ENCODE measurements at regions not wholly inside any gene's neighbourhood (a gene's known extent, or its start where the extent isn't known, plus 50 kb on each side); places are given as distances from the start of the nearest gene placed in this dataset.

DNA sequence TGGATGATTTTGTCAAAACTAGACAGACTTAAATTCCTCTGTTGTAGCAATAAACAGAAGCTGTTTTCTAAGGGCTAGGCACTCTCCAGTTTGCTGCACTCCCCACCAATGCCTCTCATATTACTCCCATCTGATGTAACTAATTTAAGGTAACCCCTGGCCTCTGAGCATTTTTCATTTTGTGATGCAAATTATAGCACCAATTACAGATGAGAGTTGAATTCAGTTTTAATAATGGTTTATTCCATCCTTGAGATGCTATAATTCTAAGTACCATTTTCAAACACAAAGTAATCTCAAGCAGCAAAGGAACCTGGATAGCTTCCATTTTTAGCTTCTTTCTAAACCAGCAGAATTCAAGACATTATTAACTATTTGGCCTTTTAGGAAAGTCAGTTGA is 280.4 kb upstream of the DAB1 start:
- ATAC-seq: no peak

DNA sequence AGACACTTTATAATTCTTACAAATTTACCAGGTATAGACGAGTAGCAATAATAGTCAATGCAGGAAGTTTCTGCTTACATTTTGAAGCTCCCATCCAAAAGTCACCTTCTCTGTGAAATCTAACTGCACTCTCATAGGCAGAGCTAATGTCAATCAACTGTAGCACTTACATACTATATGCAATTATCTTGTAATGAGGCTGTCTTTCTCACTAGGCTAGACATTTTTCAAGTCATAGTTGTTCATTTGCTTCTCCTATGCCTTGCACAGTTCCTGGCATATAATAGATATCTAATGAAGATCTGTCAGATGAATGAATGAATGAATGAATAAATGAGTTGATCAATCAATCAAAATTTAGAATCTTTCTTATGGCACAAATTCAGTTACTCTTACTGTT is 273.0 kb upstream of the DAB1 start:
- no peak for ATAC-seq

DNA sequence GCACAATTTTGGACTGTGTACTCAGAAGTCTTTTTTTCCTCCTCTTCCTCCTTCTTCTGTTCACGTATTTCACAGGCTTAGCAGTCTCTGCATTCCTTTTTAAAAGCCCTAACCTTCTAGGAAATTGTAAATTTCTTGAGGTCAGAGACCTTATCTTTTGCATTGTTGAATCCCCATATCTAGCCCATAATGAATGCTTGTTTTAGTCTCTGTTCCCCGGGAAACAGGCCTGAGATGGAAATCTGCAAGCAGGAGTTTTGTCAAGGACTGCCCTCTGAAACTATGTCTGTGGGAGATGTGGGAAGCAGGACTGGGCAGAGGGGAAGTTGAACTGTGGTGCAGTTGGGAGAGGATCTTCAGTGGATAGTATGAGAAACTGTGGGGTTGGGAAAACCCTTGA is 272.2 kb upstream of the DAB1 start:
- no peak for ATAC-seq

DNA sequence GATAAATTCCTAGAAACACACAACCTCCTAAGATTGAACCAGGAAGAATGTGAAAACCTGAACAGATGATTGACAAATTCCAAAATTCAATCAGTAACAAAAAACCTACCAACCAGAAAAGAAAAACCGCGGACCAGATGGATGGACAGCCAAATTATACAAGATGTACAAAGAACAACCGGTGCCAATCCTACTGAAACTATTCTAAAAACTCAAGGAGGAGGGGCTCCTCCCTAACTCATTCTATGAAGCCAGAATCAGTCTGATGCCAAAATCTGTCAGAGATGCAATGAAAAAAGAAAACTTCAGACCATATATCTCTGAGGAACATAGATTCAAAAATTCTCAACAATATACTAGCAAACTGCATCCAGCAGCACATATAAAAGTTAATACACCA is 262.4 kb upstream of the DAB1 start:
- no peak for ATAC-seq

DNA sequence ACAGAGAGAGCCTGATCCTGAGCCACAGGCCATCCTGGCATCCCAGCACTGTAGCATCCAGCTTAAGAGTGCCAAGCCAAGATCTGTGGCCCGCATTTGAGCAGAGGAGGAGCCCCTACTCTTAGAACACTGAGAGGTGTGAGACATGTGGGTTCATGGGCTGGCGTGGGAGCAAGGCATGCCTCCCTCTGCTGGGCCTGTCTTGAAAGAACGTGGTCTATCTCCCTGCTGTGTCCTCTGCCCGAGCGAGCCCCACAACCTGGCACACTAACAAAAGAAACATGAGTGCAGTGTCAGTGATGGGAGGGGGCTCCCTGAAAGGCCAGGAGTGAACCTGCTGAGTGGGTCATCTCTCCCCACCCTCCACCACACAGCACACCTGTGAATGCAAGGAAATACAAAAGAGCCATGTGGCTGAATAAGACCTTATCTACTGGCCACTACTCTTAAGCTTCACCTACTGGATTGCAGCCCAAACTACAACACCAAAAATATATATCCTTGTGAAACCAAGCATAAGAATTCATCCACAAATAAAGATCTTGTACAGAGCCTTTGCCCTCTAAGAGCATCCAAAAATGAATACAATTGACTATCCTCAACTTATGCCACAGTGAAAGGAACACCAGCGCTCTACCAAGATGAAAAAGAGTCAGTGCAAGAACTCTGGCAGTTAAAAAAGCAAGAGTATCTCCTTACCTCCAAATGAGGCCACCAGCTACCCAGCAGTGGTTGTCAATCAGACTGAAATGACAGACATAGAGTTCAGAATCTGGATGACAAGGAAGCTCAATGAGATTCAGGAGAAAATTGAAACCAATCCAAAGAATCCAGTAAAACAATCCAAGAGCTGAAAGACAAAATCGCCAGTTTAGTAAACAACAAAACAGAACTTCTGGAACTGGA is 259.4 kb upstream of the DAB1 start:
- no peak for ATAC-seq

DNA sequence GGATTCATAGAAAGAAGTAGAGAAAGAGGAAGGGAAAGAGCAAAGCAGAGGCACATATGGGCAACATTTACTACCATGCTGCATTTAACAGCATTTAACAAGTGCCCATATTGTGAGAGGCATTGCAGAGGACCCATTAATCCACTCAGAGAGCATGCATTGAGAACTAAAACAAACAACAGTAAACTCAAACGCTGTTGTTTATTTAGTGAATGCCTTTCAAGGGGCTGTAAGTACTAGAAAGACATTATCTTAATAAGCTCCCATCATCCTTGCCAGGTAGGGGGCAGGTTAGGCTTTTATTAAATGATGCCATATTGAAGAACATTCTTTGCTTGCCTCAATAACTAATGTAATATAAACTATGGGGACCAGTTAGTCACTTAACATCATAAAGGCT is 254.3 kb upstream of the DAB1 start:
- no peak for ATAC-seq

DNA sequence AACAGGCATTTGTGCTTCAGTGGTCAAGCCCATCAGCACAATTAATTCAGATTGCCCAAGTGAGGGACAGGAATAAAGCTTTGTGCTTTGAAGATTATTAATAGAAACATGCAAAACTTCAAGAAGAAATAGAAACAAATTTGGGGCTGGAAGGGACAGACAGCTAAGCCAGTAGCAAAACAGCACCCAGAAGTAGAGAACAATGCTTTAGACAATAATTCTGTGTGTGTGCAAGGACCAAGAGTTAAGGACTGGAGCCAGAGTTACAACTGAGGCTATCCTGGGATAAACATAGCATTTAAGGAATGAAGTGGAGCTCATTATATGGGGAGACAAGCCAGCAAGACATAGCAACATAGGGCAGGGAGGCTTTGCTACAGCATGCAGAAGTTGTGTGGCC is 251.9 kb upstream of the DAB1 start:
- no peak for ATAC-seq

DNA sequence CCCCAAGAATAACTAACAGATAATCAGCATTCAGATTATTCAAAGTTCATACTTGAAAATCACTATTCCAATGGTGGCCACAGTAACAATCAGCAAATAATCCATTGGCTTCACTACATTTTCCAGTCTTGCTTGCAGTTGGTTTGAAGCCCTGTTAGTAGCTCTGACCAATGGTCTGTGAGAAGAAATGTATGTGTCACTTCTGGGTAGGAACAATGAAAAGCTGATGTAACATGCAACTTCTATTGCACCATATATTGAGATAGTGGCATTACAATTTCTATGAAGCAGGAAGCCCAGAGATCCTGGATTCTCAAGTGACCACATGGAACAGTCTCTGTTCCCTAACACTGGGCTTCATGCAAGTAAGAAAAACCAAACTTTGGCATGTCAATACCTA is 250.9 kb upstream of the DAB1 start:
- no peak for ATAC-seq

DNA sequence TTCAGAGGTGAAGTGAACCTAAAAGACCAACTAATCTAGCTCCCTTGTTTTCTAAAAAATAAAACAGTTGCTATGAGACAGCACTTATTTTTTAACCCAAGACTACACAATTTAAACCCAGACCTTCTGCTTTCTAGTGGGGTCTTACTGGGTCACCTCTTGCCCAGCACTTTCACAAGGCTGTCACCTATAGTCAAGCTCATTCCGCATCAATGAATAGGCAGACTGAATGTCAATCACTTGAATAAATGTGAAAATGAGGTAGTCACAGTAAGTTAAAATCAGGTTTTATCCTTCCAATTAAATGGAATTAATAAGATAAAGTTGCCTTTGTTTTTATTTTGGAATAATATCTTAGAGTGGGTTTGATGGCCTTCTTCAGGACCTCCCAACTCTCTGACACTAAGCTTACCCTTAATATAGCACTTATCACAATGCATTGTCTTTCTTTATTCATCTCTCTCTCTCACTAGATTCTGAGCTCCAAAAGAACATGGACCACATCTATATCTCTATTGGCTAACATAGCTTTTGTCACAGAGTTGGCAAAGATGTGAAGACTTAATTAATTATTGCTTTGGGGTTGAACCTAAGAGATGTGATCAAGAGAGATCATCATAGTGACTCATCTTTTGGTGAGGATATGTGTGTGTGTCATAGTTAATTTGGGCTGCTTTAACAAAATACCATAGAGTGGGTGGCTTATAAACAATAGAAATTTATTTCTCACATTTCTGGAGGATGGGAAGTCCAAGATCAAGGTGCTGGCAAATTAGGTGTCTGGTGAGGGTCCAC is 248.7 kb upstream of the DAB1 start:
- no peak for ATAC-seq

DNA sequence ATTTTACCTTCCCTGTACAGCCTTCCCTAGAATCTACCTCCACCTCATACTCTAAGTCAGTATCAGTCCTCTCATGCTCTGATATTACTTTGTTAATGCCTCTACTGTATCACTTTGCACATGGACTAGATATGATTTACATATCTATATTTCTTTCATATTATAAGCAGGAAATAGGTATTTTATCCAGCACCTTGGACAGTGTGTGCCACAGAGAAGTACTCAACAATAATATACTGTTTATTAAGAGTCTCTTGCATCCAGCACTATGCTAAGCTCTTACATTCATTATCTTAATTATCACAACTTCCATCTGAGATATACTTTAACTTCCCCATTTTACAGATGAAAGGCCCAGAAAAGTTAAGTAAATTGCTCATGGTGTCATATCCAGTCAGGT is 247.9 kb upstream of the DAB1 start:
- ATAC-seq: no peak

DNA sequence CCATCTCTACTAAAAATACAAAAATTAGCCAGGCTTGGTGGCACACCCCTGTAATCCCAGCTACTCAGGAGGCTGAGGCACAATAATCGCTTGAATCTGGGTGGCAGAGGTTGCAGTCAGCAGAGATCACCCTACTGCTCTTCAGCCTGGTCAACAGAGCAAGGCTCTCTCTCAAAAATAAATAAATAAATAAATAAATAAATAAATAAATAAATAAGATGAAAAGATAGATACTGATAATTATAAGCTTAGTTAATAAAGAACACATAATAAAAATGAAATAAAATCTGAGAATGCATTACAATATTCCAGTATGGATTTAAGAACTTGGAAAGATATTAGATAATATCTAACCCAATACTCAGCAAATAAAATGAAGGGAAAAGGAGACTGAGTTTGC is 235.9 kb upstream of the DAB1 start:
- ATAC-seq: no peak

DNA sequence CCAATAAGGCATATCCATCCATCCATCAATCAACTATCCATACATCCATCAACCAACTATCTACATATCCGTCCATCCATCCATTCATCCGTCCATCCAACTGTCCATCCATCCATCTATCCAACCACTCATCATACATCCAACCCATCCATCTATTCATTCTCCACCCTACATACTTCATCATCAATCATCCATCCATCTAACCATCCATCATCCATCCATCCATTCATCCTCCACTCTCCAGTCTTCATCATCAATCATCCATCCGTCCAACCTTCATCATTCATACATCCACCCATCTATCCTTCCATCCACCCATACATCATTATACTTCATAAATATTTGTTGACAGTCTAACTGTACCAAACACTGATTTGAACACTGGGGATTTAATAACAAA is 231.3 kb upstream of the DAB1 start:
- no peak for ATAC-seq

DNA sequence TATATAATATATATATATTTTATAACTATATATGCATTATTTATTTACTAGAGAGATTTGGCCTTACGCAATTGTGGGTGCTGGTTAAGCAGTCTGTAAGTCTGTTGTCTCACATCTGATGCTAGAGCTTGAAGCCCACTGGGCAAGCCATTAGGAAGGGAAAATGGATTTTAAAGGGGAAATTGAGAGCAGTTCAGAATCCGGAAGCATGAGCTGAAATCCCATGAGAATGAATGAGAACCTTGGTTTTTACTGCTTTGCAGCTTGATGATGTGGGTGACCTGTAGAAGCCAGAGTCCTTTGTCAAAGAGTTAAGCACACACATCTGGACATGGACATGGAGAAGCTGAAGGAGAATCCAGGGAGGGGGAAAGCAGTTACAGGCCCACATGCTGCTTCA is 220.8 kb upstream of the DAB1 start:
- no peak for ATAC-seq

DNA sequence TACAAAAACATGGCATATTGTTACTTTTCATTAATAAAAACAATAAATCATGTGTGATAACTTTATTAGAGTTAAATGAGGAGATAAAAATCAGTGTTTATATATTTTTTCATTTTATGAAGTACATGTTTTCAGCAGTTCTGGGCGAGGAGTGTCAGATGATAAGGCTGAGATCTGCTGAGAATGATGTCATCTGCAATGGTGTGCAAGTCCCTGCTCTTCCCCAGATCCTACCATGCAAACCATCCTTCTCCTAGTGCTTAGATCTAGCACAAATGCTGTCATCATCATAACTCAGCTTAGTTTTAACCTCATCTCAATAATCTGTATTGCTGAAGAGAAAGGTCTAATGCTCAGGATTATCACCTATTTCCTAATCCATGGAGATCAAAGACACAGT is 214.4 kb upstream of the DAB1 start:
- ATAC-seq: no peak

DNA sequence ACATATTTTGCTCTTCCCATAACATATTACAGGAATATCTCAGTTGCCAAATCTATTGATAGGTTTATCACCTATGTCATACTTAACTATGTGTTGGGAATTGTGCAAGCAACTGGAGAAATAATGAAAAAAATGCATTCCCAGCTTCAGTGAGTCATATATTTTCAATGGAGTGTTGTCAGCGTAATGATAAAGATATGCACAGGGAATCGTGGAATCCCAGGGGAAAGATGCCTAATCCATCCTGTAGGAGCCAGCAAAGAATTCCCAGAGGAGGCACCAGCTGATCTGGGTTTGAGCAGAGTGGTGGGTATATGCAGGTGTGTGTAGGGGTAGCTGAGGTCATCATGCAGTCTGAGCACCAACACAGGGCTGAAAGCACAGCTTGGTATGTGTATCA is 213.3 kb upstream of the DAB1 start:
- no peak for ATAC-seq

DNA sequence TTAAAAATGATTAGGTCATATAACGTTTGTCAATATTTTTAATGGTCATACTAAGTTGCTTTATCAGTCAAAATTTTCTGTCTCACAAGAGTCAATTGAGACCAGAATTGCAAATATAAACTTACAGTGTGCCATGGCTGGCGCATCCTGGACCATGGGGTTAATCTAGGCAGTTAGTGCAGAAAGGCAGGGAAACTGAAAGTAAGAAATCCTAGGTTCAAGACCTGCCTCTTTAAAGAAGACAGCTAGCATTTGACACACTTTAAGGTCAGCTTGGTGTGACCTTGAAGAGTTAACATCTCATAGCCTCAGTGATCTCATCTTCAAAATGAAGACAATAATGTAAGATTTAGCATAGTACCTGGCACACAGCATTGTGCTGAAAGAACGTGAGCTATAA is 210.0 kb upstream of the DAB1 start:
- ATAC-seq: no peak

DNA sequence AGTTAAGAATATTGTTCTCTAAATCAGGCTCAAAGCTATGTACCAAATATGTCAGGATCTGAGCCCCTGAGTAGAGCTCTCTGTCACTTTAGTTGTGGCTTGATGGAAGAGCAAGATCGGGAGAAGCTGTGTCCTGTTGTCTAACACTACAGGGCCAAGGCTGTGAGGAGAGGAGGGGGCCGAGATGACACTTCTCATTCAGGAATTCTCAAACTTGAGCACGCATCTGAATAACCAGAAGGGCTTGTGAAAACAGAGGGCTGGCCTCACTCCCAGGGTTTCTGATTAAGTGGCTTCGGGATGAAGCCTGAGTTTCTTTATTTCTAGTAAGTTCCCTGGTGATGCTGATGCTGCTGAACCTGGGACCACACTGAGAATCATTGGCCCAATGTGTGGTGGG is 209.2 kb upstream of the DAB1 start:
- ATAC-seq: no peak

DNA sequence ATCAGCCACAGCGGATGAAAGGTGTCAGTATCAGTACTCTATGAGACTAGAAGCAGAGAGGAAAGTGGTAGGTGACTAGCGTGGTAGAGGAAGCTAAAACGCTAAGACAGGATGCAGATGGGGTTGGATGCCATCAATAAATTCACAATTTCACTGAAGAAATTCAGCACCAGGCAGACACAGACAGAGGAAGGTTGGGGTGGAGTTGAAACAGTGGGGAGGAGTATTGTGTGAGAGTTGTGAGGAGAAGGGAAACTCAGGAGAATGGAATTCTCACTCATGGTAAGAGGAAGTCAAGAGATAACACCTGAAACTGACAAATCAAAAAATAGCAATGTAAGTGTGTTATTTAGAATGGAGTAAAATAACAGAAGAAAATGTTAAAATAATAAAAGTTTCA is 208.5 kb upstream of the DAB1 start:
- no peak for ATAC-seq

DNA sequence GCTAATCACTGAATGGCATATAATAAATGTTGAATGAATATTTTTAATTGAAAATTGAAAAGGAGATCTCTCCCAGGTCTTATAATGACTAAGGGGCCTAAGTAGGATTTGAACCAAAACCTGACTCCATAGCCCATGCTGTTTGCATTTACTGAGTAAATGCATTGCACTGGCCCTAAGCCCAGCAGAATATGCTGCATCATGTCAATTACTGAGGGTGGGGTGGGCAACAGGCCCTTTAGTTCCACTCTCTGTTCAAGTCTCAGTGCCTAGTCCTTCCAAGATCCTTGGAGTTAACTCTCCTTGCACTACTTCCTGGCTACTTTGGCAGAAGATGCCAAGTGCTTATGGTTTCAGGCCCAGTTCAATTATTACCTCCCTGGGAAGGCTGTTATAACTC is 203.8 kb upstream of the DAB1 start:
- no peak for ATAC-seq

DNA sequence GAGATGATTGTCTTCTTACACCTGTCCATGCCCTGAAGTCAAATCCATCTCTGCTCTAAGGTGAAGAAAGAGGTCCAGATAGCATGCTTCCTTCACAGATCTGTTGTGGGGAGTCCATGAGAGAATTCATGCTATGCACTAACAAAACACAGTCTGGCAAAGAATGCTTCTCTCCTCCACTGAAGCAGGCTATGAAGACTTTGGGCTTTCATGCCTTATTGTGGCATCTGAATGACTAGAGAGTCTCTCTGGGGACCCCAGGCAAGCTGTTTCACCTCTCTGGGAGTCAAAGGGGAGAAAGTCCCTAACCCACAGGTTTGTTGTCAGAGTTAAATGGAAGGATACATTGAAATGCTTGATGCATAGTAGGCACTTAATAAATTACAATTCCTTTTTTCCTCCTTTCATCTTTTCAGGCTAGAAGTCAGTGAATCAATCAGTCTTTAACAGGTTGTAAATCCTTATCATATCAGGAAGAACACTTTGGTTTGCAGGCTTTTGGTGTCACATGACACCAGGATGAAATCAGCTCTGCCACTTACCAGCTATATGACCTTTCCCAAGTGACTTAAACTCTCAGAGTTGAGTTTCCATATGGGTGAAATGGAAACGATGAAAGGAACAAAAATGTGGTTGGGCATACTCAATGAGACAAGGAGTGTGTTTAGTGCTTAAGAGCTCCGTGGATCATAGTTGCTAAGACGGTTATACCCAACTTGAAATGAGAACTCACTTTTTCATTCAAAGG is 200.1 kb upstream of the DAB1 start:
- no peak for ATAC-seq

DNA sequence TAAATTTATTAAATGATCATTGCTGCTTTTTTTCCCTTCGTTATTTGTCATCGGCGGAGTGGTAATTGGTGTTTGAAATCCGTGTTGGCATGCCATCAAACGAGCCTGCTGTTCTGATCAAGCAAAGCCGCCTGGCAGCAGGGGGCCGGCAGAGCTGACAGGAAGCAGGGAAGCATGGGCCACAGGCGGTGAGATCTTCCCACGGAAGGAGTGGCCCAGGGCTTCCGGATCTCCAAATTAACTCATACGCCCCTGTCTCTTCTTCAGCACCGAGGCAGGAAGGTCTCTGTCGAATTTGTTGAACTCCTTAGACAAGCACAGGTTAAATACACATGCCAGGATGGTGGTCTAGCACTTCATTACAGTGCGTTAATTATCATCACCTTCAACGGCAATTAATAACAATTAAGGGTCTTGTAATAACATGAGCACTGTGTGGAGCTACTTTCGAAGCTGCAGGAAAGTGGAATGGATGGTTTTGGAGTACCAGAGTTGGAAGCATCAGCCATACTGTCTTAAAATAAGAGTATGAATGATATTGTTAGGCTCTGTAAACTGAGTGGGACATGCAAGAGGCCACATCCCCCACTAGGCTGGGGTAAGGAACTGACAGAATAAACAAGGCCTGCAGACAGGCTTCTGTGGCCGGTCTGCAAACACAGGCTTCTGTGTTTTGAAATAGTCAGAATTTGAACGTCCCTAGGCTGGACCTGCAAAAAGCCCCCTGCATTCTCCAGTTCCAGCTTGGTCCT is 199.4 kb upstream of the DAB1 start:
- ATAC-seq: no peak

DNA sequence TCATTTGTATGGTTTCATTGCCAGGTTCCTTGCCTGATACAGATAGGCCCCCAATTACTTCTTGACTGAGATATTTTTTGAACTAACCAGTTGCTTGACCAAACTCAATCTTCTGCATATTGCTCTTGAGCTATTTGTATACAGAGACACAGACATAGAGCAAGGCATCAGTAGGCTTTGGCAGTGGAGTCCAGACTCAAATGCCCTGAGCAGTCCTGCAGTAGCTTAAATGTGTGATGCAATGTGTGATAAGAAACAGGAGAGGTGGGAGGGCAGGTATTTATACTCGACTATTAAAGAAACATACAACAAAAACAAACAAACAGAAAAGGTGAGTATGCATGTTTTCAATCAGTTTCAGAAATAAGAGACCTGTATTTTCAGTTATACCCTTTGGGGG is 197.9 kb upstream of the DAB1 start:
- no peak for ATAC-seq

DNA sequence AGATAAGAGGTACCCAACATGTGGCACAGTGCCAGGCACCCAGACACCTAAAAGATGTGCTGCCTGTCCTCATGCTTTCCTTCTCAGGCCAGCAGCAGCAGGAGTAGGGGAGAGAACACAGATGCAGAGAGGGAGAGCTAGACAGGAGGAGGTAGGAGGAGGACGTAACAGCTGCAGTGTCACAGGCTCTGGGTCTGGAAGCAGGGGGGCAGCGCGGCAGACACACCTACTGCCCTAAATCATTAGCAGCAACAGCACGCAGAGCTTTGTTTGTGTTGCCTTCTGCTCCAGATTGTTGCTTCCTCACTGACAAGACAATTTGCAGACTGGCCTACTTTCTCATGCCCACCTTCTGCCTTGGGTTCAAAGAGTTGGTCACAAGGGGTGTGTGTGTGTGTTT is 196.7 kb upstream of the DAB1 start:
- ATAC-seq: no peak
